ENCODE measurements at regions not wholly inside any gene's neighbourhood (a gene's known extent, or its start where the extent isn't known, plus 50 kb on each side); places are given as distances from the start of the nearest gene placed in this dataset.

- CTCF ChIA-PET: no interaction called here
- no peaks in the 10 kb centered on the region for H3K9me3 ChIP-seq (ENCODE audit: low read depth, low read length, poor library complexity, severe bottlenecking)
- H3K4me3 ChIP-seq (ENCODE audit: low read depth, low read length, poor library complexity, severe bottlenecking): no peak overlapping the region
Measured at GRCh38 chr16:79668502-79668901, 68.0 kb upstream of the MAF start.

GRCh38 chr16:79665970-79666369 lies 65.4 kb upstream of the MAF start:
- TF ChIP-seq EZH2 (IDR thresholded peaks at IDR 0.05; ENCODE audit: borderline replicate concordance, low read depth, low read length, poor library complexity, severe bottlenecking): no peak
- no peak for TF ChIP-seq CTCF (conservative IDR thresholded peaks at IDR 0.05; ENCODE audit: low read depth, low read length)
- CTCF ChIA-PET: no interaction called here
- intact Hi-C loops (cut with micrococcal nuclease; ENCODE audit: unreplicated experiment): no loop called here

More at GRCh38 chr16:79668502-79668901, 68.0 kb upstream of the MAF start:
- H3K36me3 ChIP-seq (ENCODE audit: insufficient read depth, low read length, poor library complexity, severe bottlenecking): no peaks in the 10 kb centered on the region
- no TSS peak for BruUV-seq (replicated peaks)
- no peaks in the 10 kb centered on the region for H3K27me3 ChIP-seq (replicated peaks; ENCODE audit: insufficient read depth, low read depth, low read length, poor library complexity)
- DNase-seq (ENCODE audit: low spot score): no peak
- no peaks in the 10 kb centered on the region for H3K4me1 ChIP-seq (ENCODE audit: insufficient read depth, low read length, poor library complexity, severe bottlenecking)
- intact Hi-C loops (cut with micrococcal nuclease; ENCODE audit: unreplicated experiment): no loop called here
- POLR2A ChIA-PET (ENCODE audit: low non-redundant PET): no interaction called here
- no peak overlapping the region for H3K27ac ChIP-seq (ENCODE audit: low read depth, low read length, poor library complexity, severe bottlenecking)
- no peak for TF ChIP-seq CTCF (conservative IDR thresholded peaks at IDR 0.05; ENCODE audit: low read depth, low read length)
- no peak for TF ChIP-seq EZH2 (IDR thresholded peaks at IDR 0.05; ENCODE audit: borderline replicate concordance, low read depth, low read length, poor library complexity, severe bottlenecking)

GRCh38 chr16:79664407-79664806 lies 63.9 kb upstream of the MAF start:
- Histone ChIP-seq H3K27me3 (replicated peaks; ENCODE audit: insufficient read depth, low read depth, low read length, poor library complexity) (no peaks in the 10 kb centered on the region), H3K9me3 (ENCODE audit: low read depth, low read length, poor library complexity, severe bottlenecking) (no peaks in the 10 kb centered on the region), H3K27ac (ENCODE audit: low read depth, low read length, poor library complexity, severe bottlenecking) (no peak overlapping the region), H3K36me3 (ENCODE audit: insufficient read depth, low read length, poor library complexity, severe bottlenecking) (no peaks in the 10 kb centered on the region), H3K4me1 (ENCODE audit: insufficient read depth, low read length, poor library complexity, severe bottlenecking) (no peaks in the 10 kb centered on the region), H3K4me3 (ENCODE audit: low read depth, low read length, poor library complexity, severe bottlenecking) (no peak overlapping the region)
- CTCF ChIA-PET: no interaction called here
- no peak for DNase-seq (ENCODE audit: low spot score)
- TF ChIP-seq EZH2 (IDR thresholded peaks at IDR 0.05; ENCODE audit: borderline replicate concordance, low read depth, low read length, poor library complexity, severe bottlenecking) (no peak), CTCF (conservative IDR thresholded peaks at IDR 0.05; ENCODE audit: low read depth, low read length) (no peak)
- BruUV-seq (replicated peaks): no TSS peak
- POLR2A ChIA-PET (ENCODE audit: low non-redundant PET): no interaction called here
- intact Hi-C loops (cut with micrococcal nuclease; ENCODE audit: unreplicated experiment): no loop called here

More at GRCh38 chr16:79665970-79666369, 65.4 kb upstream of the MAF start:
- Histone ChIP-seq H3K9me3 (ENCODE audit: low read depth, low read length, poor library complexity, severe bottlenecking) (no peaks in the 10 kb centered on the region), H3K27ac (ENCODE audit: low read depth, low read length, poor library complexity, severe bottlenecking) (no peak overlapping the region), H3K4me1 (ENCODE audit: insufficient read depth, low read length, poor library complexity, severe bottlenecking) (no peaks in the 10 kb centered on the region), H3K27me3 (replicated peaks; ENCODE audit: insufficient read depth, low read depth, low read length, poor library complexity) (no peaks in the 10 kb centered on the region), H3K4me3 (ENCODE audit: low read depth, low read length, poor library complexity, severe bottlenecking) (no peak overlapping the region), H3K36me3 (ENCODE audit: insufficient read depth, low read length, poor library complexity, severe bottlenecking) (no peaks in the 10 kb centered on the region)
- POLR2A ChIA-PET (ENCODE audit: low non-redundant PET): no interaction called here
- no TSS peak for BruUV-seq (replicated peaks)
- DNase-seq (ENCODE audit: low spot score): no peak
